Lower lobe of right lung (tissue), 2 donors: ENCODE measurements at regions not wholly inside any gene's neighbourhood (a gene's known extent, or its start where the extent isn't known, plus 50 kb on each side); places are given as distances from the start of the nearest gene placed in this dataset.

Experiments used
- ATAC-seq, 2 donors: fragments of 200-7000 bp; cut with Tn5 transposase; one replicate each; pipeline ENCODE4 v1.9.1; 2020 to 2022; ENCODE audit warnings: mild to moderate bottlenecking in 2 of 2, moderate library complexity in 2 of 2
- DNase-seq: peaks from one replicate; pipeline ENCODE4 v3.0.0-alpha.2; 2020
- H3K27ac ChIP-seq: fragments of 200-600 bp; one replicate; pipeline ENCODE4 v1.8.0; 2022
- H3K27me3 ChIP-seq: fragments of 200-600 bp; one replicate; pipeline ENCODE4 v1.8.0; 2022; ENCODE audit warnings: low read depth
- H3K36me3 ChIP-seq: fragments of 200-600 bp; one replicate; pipeline ENCODE4 v1.8.0; 2022; ENCODE audit warnings: mild to moderate bottlenecking
- H3K4me1 ChIP-seq: fragments of 200-600 bp; one replicate; pipeline ENCODE4 v1.8.0; 2022
- H3K4me3 ChIP-seq: fragments of 200-600 bp; one replicate; pipeline ENCODE4 v1.8.0; 2022; ENCODE audit warnings: mild to moderate bottlenecking
- H3K9me3 ChIP-seq: fragments of 200-600 bp; one replicate; pipeline ENCODE4 v1.8.0; 2022
- CTCF ChIP-seq: fragments of 200-600 bp; IDR thresholded peaks from one replicate; pipeline ENCODE4 v1.8.0; 2022; ENCODE audit warnings: antibody characterized with exemption, mild to moderate bottlenecking
- intact Hi-C: fragments of 100-400 bp; cut with DNase I; formaldehyde crosslinking; loops from one replicate; pipeline ENCODE4 v1.11.0; 2022
- donor health status: DM: no; HTN: yes; CAD: no; lungs with severe emphysema.

- H3K9me3 ChIP-seq: no peaks in the 10 kb centered on the region
- TF ChIP-seq CTCF: no peak
- ATAC-seq (no peak), DNase-seq (no peak)
- H3K4me3 ChIP-seq: no peak overlapping the region
- no peak overlapping the region for H3K27ac ChIP-seq
- intact Hi-C loops: no loop called here
- no peaks in the 10 kb centered on the region for H3K4me1 ChIP-seq
- no peaks in the 10 kb centered on the region for H3K27me3 ChIP-seq
- H3K36me3 ChIP-seq: no peaks in the 10 kb centered on the region
Observed at GRCh38 chr1:56175211-56175610, 404.2 kb downstream of the PLPP3 start.

GRCh38 chr1:56174176-56174885, 405.0 kb downstream of the PLPP3 start:
- H3K9me3 ChIP-seq: no peaks in the 10 kb centered on the region
- no peak overlapping the region for H3K27ac ChIP-seq
- H3K4me1 ChIP-seq: no peaks in the 10 kb centered on the region
- H3K4me3 ChIP-seq: no peak overlapping the region
- ATAC-seq (no peak), DNase-seq (no peak)
- no peaks in the 10 kb centered on the region for H3K27me3 ChIP-seq
- no peaks in the 10 kb centered on the region for H3K36me3 ChIP-seq
- TF ChIP-seq CTCF: no peak
- intact Hi-C loops: no loop called here

GRCh38 chr1:56173736-56174135, 405.6 kb downstream of the PLPP3 start:
- Histone ChIP-seq H3K4me1 (no peaks in the 10 kb centered on the region), H3K36me3 (no peaks in the 10 kb centered on the region), H3K27me3 (no peaks in the 10 kb centered on the region), H3K9me3 (no peaks in the 10 kb centered on the region), H3K27ac (no peak overlapping the region), H3K4me3 (no peak overlapping the region)
- no peak for TF ChIP-seq CTCF
- DNase-seq (no peak), ATAC-seq (no peak)
- intact Hi-C loops: no loop called here

GRCh38 chr1:56171670-56172069, 407.7 kb downstream of the PLPP3 start:
- no peaks in the 10 kb centered on the region for H3K4me1 ChIP-seq
- intact Hi-C loops: no loop called here
- H3K27ac ChIP-seq: no peak overlapping the region
- no peaks in the 10 kb centered on the region for H3K27me3 ChIP-seq
- no peak overlapping the region for H3K4me3 ChIP-seq
- ATAC-seq (no peak), DNase-seq (no peak)
- H3K36me3 ChIP-seq: no peaks in the 10 kb centered on the region
- TF ChIP-seq CTCF: no peak
- no peaks in the 10 kb centered on the region for H3K9me3 ChIP-seq

- DNase-seq (no peak), ATAC-seq (no peak)
- Histone ChIP-seq H3K4me3 (no peak overlapping the region), H3K27ac (no peak overlapping the region), H3K27me3 (no peaks in the 10 kb centered on the region), H3K4me1 (no peaks in the 10 kb centered on the region), H3K36me3 (no peaks in the 10 kb centered on the region), H3K9me3 (no peaks in the 10 kb centered on the region)
- intact Hi-C loops: no loop called here
- no peak for TF ChIP-seq CTCF
Observed at GRCh38 chr1:56170784-56171320, 408.5 kb downstream of the PLPP3 start.
